Amniotic epithelial cell (primary cell): ENCODE measurements at regions not wholly inside any gene's neighbourhood (a gene's known extent, or its start where the extent isn't known, plus 50 kb on each side); places are given as distances from the start of the nearest gene placed in this dataset.
"Not testable (repeated sequence)": the region's sequence is repeated elsewhere in the genome, so short reads cannot be mapped to it uniquely, and the experiment has no call there.

Experiments used
- DNase-seq: peaks from one replicate; pipeline ENCODE4 v3.0.0-alpha.2; 2010; ENCODE audit warnings: low read depth

DNA sequence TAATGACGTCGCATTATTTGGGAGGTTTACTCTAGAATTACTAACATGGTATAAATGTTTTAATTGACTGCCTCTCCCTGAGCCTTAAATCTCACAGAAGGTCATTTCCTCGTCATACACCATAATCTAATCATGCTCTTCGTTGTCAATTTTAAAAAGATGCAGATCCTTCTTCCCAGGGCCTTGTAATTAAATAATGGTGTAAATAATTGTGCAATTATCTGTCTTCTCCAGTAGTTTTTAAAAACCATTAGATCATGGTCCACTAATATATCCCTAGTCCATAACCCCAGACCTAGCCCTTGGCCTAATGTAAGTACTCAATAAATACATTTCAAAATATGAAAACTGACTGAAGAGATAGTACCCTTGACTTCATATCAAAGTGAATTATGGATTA, 181.5 kb upstream of the GNAI1 start:
- no peak for DNase-seq

DNA sequence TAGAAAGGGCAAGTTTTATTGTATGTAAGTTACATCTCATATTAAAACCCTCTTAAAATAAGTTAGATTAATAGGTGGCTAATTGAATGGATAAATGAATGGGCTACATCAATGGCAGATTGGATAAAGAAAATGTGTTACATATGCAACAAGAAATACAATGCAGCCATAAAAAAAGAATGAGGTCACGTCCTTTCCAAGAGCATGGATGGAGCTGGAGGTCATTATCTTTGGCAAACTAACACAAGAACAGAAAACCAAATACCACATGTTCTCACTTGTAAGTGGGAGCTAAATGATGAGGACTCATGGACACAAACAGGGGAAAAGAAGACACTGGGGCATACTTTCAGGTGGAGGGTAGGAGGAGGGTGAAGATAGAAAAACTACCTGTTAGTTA, 182.2 kb upstream of the GNAI1 start:
- DNase-seq: no peak

DNA sequence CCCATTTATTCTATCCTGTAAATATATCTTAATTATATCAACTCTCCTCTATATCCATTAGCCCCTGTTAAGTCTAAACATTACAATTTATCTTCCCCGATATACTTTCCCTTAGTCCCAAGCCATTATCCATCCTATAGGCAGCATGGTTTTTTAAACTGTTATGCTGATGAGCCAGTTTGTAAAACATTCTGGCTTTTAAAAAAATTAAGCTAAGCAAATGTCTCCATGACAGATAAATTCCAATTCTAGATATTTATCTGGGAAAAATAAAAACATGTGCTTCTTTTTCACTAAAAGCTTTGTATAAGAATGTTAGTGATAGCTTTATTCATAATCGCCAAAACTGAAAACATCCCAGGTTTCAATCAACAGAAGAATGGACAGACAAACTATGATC, 183.2 kb upstream of the GNAI1 start:
- DNase-seq: no peak

DNA sequence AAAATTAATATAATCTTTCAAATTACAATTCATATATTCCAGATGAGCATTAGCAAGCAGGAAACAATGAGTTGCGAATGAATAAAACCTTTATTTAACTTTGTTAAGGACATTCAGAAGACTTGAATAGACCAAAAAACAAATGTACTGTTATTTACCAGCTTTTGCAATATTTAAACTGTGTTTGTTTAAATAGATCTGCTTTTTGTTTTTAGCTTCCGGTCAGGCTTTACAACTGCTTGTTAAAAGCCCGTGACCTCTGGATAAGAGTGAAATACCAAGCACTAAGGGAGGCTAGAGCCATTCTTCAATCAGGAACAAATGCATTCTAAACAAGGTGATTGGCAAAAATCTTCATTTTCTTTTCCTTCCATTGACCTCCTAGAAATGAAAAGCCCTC, 184.9 kb upstream of the GNAI1 start:
- no peak for DNase-seq

DNA sequence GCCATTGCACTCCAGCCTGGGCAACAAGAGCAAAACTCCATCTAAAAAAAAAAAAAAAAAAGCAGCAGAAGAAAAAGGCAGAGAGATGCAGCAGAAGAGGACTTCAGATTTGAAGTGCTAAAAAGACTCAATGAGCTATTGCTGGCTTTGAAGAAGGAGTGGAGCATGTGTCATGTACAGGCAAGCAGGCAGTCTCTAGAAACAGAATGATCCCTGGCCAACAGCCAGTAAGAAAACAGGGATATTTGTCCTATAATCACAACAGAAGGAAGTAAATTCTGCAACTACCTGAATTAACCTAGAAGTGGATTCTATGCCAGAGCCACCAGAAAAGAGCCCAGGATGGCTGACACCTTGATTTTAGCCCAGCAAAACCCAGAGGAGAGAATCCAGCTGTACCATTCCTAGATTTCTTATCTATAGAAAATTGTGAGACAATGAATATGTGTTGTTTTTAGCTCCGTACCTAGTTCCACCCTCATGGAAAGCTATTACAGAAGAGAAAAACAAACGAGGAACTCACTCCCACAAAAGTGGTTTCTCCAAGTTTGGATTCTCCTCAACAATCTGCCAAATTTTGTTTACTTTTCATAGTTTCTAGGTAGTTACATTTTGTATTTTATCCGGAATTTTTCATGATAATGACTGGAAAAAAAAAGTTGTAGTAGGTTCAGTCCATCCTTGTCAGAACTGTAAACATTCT, 198.2 kb upstream of the GNAI1 start:
- peak; percentile 38 for DNase-seq

DNA sequence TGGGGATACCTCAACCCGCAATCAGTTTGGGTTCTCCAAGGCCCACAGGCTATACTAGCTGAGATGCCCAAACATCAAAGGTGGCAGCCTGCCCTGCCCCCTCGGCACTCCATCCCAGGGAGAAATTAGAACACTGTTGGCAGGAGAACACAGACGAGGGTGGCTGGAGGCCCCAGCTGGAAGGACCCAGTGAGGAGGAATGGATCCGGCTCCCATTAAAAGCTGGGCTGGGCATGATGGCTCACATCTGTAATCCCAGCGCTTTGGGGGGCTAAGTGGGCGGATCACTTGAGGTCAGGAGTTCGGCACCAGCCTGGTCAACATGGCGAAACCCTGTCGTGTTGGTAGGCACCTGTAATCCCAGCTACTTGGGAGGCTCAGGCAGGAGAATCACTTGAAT, 199.9 kb upstream of the GNAI1 start:
- no peak for DNase-seq

DNA sequence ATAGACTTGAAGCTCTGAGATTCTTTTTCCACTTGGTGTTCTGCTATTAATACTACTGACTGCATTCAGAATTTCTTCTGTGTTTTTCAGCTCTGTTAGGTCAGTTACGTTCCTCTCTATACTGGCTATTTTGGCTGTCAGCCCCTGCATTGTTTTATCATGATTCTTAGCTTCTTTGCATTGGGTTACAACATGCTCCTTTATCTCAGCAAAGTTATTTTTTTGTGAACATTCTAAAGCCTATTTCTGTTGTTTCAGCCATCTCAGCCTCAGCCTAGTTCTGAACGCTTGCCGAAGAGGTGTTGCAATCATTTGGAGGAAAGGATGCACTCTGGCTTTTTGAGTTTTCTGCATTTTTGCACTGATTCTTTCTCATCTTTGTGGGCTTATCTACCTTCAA, 201.5 kb upstream of the GNAI1 start:
- peak; percentile 92 for DNase-seq

DNA sequence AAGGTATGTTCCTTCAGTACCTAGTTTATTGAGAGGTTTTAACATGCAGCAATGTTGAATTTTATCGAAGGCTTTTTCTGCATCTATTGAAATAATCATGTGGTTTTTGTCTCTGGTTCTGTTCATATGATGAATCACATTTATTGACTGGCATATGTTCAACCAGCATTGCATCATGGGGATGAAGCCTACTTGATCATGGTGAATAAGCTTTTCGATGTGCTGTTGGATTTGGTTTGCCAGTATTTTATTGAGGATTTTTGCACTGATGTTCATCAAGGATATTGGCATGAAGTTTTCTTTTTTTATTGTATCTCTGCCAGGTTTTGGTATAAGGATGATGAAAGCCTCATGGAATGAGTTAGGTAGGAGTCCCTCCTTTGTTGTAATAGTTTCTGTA, 204.0 kb upstream of the GNAI1 start:
- DNase-seq: no peak

DNA sequence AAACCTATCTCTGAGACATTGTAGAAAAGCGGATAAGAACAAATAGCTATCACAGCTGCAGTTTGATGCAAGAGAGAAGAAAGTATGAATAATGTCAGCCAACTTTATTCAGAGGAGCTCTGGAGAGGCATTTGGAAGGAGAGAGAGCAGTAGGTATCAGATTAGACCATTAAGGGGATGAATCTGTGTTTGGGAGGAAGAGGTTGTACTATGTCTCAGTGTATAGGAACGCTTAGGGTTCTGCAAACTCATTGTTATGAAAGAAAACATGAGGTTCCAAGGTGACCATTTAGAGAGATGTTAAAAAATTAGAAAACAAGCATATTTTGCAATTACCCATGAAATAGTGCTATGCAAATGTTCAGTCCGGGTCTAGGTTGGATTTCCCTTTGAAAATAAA, 207.5 kb upstream of the GNAI1 start:
- no peak for DNase-seq

DNA sequence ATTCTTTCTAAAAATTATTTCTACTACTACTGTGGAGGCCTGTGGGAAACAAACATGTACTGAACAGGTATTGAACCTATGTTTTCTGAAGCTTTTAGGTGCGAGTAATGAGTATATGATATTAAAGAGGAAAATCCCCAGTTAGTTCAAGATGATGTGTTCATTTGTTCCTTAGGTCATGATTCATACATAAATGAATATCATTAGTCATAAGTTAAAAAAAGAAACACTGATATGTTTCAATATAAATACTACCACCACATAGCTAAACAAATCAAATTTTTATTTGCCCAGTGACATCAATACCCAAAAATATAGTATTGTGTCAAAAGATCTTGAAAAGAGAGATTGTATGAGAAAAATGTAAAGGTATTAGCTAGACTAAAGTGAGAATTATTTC, 210.7 kb upstream of the GNAI1 start:
- peak; percentile 9 for DNase-seq

DNA sequence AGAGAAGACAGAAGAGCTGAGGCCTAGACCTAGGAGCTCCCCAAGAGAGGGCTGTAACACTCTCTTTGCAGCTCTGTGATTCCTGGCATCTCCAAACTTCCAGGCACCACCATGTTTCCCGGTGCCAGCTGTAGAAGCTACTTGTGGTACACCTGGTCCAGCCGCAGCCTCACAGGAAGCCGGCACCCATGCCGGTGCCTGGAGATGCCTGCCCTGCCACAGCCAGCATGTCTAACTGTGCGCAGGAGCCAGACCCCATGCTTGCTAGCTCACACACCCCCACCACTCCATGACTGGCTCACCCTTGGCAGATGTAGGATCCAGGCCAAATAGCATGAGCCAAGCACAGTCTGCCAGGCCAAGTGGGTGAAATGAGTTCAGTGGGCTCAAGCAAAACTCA, 211.7 kb upstream of the GNAI1 start:
- DNase-seq: no peak

DNA sequence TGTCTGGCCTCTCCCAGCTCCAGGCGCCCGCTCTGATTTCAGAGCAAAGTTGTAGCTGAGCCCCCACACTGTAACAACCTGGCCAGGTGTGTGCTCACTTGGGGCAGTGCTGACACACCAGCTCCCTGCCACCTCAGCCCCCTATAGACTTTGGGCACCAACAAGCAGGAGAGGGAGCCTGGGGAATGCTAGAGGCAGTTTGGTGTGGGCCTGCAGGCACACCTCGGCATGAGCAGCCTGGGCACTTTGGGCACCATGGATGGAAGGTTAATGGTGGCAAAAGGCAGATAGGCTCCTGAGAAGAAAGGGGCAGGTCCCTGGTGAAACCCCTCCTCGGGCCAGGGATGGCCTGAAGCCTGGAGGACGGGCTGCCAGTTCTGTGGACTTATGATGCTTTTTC, 212.7 kb upstream of the GNAI1 start:
- no peak for DNase-seq

DNA sequence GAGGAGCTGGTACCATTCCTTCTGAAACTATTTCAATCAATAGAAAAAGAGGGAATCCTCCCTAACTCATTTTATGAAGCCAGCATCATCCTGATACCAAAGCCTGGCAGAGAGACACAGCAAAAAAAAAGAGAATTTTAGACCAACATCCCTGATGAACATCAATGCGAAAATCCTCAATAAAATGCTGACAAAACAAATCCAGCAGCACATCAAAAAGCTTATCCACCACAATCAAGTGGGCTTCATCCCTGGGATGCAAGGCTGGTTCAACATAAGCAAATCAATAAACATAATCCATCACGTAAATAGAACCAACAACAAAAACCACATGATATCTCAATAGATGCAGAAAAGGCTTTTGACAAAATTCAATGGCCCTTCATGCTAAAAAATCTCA, 216.0 kb upstream of the GNAI1 start:
- DNase-seq: not testable (repeated sequence)

DNA sequence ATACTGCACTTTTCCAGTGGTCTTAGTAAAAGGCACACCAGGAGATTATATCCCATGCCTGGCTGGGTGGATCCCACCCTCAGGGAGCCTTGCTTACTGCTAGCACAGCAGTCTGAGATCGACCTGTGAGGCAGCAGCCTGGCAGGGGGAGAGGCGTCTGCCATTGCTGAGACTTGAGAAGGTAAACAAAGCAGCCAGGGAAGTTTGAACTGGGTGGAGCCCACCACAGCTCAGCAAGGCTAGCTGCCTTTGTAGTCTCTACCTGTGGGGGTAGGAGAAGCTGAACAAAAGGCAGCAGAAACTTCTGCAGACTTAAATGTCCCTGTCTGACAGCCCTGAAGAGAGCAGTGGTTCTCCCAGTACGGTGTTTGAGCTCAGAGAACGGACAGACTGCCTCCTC, 219.3 kb upstream of the GNAI1 start:
- not testable (repeated sequence) for DNase-seq

DNA sequence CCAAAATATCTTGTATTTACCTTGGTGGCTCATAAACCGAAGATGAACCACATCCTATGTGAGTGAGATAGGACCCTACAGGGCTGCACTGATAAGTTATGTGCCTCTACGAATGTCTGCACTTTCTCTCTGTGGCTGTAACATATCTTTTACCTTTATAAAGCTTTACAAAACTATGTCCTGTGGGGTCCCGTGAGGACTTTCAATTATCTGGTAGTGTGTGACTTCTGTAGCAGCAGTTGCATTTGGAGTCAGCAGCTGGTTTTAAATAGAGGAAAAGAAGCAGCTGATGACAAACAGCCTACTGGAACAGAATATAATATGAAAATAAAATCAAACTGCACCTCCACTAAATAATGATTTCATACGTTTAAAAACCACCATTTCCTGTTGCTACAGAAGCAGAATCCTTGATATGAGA, 222.4 kb upstream of the GNAI1 start:
- DNase-seq: no peak

DNA sequence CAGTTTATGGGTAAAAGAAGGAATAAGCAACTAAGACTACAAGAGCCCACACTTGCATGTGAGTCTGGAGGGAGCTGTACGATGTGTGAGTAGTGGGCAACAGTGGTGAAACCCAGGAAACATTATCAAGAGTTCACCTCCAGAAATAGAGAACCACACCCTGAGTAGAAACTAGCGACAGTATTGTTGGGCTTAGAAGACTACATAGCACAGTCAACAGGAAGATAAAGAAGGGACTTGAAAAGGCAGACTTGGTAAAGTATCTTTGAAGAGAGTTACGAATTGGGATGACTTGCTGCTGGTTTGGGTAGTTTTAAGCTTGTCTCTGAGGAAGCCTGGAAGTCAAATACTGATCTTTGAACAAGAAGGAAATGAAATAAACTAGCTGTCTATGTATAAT, 223.2 kb upstream of the GNAI1 start:
- DNase-seq: no peak

DNA sequence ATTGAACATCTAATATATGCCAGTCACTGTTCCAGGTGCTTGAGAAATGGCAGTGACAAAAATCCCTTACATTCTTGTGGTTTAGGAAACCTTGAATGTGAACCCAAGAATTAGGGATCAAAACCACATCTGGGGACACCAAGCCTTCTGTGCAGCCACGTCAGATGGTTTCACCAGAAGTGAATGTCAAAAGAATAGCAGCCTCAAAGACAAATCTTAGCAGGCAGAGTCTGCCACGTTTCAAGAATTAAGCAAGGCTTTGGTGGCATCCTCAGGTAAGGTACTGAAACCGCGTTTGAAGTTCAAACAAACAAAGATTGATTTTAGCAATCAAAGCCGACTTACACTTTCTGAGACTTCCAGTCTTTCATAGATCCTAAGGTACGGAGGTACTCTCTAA, 225.5 kb upstream of the GNAI1 start:
- no peak for DNase-seq

DNA sequence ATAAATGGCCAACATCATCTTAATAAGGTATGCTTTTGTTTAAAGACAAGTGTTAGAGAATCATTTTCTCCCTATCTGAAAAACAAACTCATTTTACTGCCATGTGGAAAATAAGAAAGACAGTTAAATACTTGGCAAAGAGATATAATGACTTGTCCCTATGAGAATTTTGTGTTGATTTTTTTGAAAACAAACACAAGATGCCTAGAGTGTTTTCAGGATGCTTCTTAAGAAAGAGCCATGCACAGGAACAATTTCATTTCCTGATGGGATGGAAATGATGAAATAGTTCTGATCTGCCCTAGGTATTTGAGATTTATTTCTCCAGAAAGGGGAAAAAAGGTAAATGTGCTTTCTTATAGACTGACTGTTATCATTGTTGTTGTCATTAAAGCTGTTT, 237.5 kb upstream of the GNAI1 start:
- no peak for DNase-seq

DNA sequence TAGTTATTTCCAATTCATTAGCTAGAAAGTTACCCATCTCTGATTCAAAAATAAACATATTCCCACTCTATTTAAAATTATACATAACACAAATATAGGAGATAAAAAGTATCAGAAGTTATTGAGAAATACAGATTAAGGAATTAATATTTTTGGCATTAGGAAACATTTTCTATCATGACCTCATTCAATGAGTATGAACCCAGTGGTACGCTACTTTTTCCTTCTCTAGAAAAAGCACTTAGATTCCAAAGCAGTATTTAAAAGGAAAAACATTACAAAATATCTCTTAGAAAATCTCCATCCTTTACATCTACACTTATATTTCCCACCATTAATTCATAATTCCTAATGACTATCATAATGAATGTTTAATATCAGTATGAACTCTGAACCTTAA, 240.6 kb upstream of the GNAI1 start:
- peak; percentile 52 for DNase-seq

DNA sequence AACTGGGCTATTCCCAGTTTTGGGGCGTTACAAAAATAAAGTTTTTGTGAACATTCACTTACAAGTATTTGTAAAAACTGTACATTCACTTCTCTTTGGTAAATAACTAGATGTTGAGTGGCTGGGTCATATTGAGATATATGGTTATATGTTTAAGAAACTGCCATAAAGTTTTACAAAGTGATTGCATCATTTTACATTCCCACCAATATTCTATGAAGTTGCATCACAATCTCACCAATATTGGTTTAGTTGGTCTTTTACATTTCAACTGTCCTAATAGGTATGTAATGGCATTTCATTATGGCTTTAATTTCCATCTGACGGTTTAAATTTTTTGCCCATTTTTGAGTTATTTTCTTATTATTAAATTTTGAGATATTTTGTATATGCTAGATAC, 251.7 kb upstream of the GNAI1 start:
- no peak for DNase-seq

DNA sequence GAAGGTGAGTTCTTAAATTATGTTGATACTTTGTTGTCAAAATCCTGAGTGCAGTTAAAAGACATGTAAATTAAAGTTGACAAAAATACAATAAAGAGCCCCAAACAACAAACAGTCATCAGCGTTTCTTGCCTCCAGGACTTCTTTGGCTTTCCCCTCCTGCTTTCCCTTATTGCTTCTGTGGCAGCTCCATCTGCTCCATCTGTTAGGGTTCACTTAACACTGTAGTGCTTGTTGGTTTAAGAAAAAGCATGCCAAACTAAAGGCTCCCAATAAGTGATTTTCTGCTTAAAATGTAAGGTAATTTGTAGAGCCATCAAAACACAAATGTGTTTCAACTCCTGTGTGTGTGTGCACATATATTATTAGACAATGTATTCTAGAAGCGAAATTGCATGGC, 254.3 kb upstream of the GNAI1 start:
- DNase-seq: no peak

DNA sequence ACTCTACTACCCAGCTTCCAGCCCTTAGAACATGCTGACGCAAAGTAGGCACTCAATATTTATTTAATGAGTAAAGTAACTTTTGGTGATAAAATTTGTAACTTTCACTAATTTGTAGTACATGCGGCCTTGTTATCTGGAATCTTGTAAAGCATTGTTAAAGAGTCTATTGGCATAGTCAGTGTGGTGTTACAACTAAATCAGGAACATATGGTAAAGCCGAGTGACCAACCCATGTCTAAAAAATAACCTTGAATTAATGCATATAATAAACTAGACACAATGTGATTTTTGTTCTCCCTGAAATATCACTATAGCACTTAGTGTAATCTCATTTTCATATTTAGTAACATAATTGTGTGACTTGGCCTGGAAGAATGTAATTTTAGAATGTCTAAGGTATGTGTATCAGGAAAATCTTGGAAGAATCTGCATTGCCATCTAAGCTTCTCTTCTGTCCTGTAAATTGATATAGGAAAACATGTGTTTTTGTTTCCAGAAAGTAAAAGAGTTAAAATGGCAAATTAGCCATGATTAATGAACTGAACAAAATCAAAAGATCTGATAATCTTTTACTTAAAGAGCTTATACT, 256.7 kb upstream of the GNAI1 start:
- no peak for DNase-seq

DNA sequence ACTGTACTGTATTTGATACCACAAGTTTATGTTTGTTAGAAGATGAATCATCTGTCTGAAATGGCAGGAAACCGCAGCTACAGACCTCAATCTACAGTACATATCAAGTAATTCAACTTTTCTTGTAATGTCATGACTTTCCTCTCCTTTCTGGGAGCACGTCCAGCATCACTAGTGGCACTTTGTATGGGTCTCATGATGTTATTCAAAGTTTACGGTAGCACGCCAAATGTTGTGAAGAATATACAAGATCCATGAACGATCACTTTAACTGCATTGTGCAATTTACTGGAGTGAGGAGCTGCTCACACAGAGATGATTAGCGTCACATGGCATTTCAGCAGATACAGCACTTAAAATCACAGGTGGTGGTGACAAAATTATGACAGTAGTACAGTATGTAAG, 257.8 kb upstream of the GNAI1 start:
- peak; percentile 88 for DNase-seq

DNA sequence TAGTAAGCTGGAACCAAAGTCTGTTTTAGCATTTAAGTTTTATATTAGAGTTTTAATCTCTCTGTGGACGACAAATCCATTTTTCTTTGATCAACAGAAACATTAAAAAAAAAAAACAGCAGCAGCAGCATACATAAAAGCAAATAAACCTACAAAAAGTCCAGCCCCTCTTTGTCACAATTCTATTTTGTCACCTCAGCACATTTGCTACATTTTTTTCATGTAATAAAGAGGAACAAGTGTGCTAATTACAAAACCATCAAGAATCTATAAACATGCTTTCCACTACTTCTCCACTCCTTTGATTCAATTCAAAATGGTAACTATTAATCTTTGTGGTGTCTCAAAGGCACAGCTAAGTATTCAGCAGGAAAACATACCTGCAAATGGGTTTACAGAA, 259.8 kb upstream of the GNAI1 start:
- DNase-seq: no peak
